Astrocyte (in vitro differentiated cells and primary cell): ENCODE measurements at regions not wholly inside any gene's neighbourhood (a gene's known extent, or its start where the extent isn't known, plus 50 kb on each side); places are given as distances from the start of the nearest gene placed in this dataset.
"Not testable (repeated sequence)": the region's sequence is repeated elsewhere in the genome, so short reads cannot be mapped to it uniquely, and the experiment has no call there.

Source experiments
- DNase-seq: peaks from one replicate; pipeline ENCODE4 v3.0.0-alpha.2; 2010; ENCODE audit warnings: low read depth
- FAIRE-seq: peaks from 2 replicates; lab custom pipeline; 2011; peaks lifted over from hg19 to GRCh38; lab: Jason Lieb, UNC
- H2AFZ ChIP-seq: 2 replicates; pipeline ENCODE4 v1.6.0; 2012; ENCODE audit warnings: low read depth, low read length, inconsistent platforms
- H3K27ac ChIP-seq: 2 replicates; pipeline ENCODE4 v1.5.1; 2011; ENCODE audit warnings: low read depth, low read length, inconsistent platforms
- H3K27me3 ChIP-seq: 2 replicates; pipeline ENCODE4 v1.6.0; 2011; ENCODE audit warnings: low read length, inconsistent platforms; ENCODE audit not compliant: insufficient read depth
- H3K36me3 ChIP-seq: 2 replicates; pipeline ENCODE4 v1.5.1; 2011; ENCODE audit warnings: low read length, inconsistent platforms; ENCODE audit not compliant: insufficient read depth
- H3K4me1 ChIP-seq: 2 replicates; pipeline ENCODE4 v1.5.1; 2011; ENCODE audit warnings: low read length, inconsistent platforms; ENCODE audit not compliant: insufficient read depth
- H3K4me2 ChIP-seq: 2 replicates; pipeline ENCODE4 v1.6.0; 2012; ENCODE audit warnings: low read length, inconsistent platforms
- H3K4me3 ChIP-seq: 2 replicates; pipeline ENCODE4 v1.5.1; 2011; ENCODE audit warnings: low read depth, mild to moderate bottlenecking, low read length, inconsistent platforms; ENCODE audit not compliant: insufficient read depth
- H3K79me2 ChIP-seq: 2 replicates; pipeline ENCODE4 v1.6.0; 2012; ENCODE audit warnings: mild to moderate bottlenecking, low read length, inconsistent platforms; ENCODE audit not compliant: insufficient read depth
- H3K9ac ChIP-seq: 2 replicates; pipeline ENCODE4 v1.6.0; 2012; ENCODE audit warnings: mild to moderate bottlenecking, low read length, inconsistent platforms
- H3K9me3 ChIP-seq: 2 replicates; pipeline ENCODE4 v1.5.1; 2012; ENCODE audit warnings: low read depth, mild to moderate bottlenecking, low read length, inconsistent platforms; ENCODE audit not compliant: insufficient read depth
- H4K20me1 ChIP-seq: 2 replicates; pipeline ENCODE4 v1.6.0; 2012; ENCODE audit warnings: low read length, inconsistent platforms; ENCODE audit not compliant: insufficient read depth
- H3K27ac Mint-ChIP-seq: one replicate; pipeline ENCODE4 v1.8.0; 2021; ENCODE audit warnings: mild to moderate bottlenecking, mixed read lengths; ENCODE audit not compliant: unreplicated experiment
- H3K27me3 Mint-ChIP-seq: one replicate; pipeline ENCODE4 v1.8.0; 2021; ENCODE audit warnings: low read depth, mixed read lengths; ENCODE audit not compliant: unreplicated experiment
- H3K36me3 Mint-ChIP-seq: one replicate; pipeline ENCODE4 v1.8.0; 2021; ENCODE audit warnings: low read depth, mixed read lengths; ENCODE audit not compliant: unreplicated experiment
- H3K4me1 Mint-ChIP-seq: one replicate; pipeline ENCODE4 v1.8.0; 2021; ENCODE audit warnings: low read depth, mixed read lengths; ENCODE audit not compliant: unreplicated experiment
- H3K4me3 Mint-ChIP-seq: one replicate; pipeline ENCODE4 v1.8.0; 2021; ENCODE audit warnings: mild to moderate bottlenecking, moderate library complexity, mixed read lengths; ENCODE audit not compliant: unreplicated experiment
- H3K9me3 Mint-ChIP-seq: one replicate; pipeline ENCODE4 v1.8.0; 2021; ENCODE audit warnings: mild to moderate bottlenecking, mixed read lengths; ENCODE audit not compliant: unreplicated experiment
- CTCF ChIP-seq: IDR thresholded peaks from 2 replicates; pipeline ENCODE4 v1.5.1; 2011; ENCODE audit warnings: low read depth, mild to moderate bottlenecking, inconsistent platforms, low read length, moderate library complexity; ENCODE audit not compliant: insufficient read depth
- EZH2 ChIP-seq: IDR thresholded peaks from 2 replicates; pipeline ENCODE4 v1.6.1; 2012; ENCODE audit warnings: mild to moderate bottlenecking, low read length, inconsistent platforms; ENCODE audit not compliant: insufficient read depth

GRCh38 chr6:19219931-19220330, 617.2 kb upstream of the ID4 start:
- H3K36me3 ChIP-seq = no peaks in the 10 kb centered on the region
- FAIRE-seq (no peak), DNase-seq (no peak)
- H3K27ac ChIP-seq = no peak overlapping the region
- H3K79me2 ChIP-seq = no peaks in the 10 kb centered on the region
- H3K9ac ChIP-seq = no peak overlapping the region
- H2AFZ ChIP-seq = no peak overlapping the region
- H3K36me3 Mint-ChIP-seq = peaks cover 1% of the 10 kb centered on the region
- H3K27me3 ChIP-seq = no peaks in the 10 kb centered on the region
- TF ChIP-seq EZH2 = no peak
- no peak for TF ChIP-seq CTCF
- H3K4me1 ChIP-seq = no peaks in the 10 kb centered on the region
- no peaks in the 10 kb centered on the region for H3K4me1 Mint-ChIP-seq
- peaks cover 2% of the 10 kb centered on the region for H3K9me3 Mint-ChIP-seq
- H3K4me3 ChIP-seq = no peak overlapping the region
- H4K20me1 ChIP-seq = no peaks in the 10 kb centered on the region
- no peaks in the 10 kb centered on the region for H3K9me3 ChIP-seq
- no peak overlapping the region for H3K4me2 ChIP-seq
- H3K27me3 Mint-ChIP-seq = no peaks in the 10 kb centered on the region
- no peak overlapping the region for H3K27ac Mint-ChIP-seq
- H3K4me3 Mint-ChIP-seq = no peak overlapping the region

GRCh38 chr6:19231878-19232561, 605.1 kb upstream of the ID4 start:
- Mint-ChIP-seq H3K9me3 (no peaks in the 10 kb centered on the region), H3K27me3 (no peaks in the 10 kb centered on the region), H3K4me3 (no peak overlapping the region), H3K27ac (no peak overlapping the region), H3K4me1 (no peaks in the 10 kb centered on the region), H3K36me3 (no peaks in the 10 kb centered on the region)
- Histone ChIP-seq H3K36me3 (no peaks in the 10 kb centered on the region), H3K27me3 (no peaks in the 10 kb centered on the region), H3K79me2 (no peaks in the 10 kb centered on the region), H3K4me1 (no peaks in the 10 kb centered on the region), H2AFZ (no peak overlapping the region), H3K9ac (no peak overlapping the region), H3K4me3 (no peak overlapping the region), H4K20me1 (no peaks in the 10 kb centered on the region), H3K9me3 (no peaks in the 10 kb centered on the region), H3K4me2 (no peak overlapping the region), H3K27ac (no peak overlapping the region)
- TF ChIP-seq CTCF = no peak
- TF ChIP-seq EZH2 = no peak
- DNase-seq = no peak
- no peak for FAIRE-seq

GRCh38 chr6:19245656-19246055, 591.5 kb upstream of the ID4 start:
- H3K27ac ChIP-seq = no peak overlapping the region
- H2AFZ ChIP-seq = no peak overlapping the region
- H3K4me3 ChIP-seq = no peak overlapping the region
- no peaks in the 10 kb centered on the region for H3K9me3 ChIP-seq
- Mint-ChIP-seq H3K9me3 (peaks cover 22% of the 10 kb centered on the region), H3K27ac (no peak overlapping the region), H3K27me3 (no peaks in the 10 kb centered on the region), H3K36me3 (no peaks in the 10 kb centered on the region), H3K4me3 (no peak overlapping the region), H3K4me1 (no peaks in the 10 kb centered on the region)
- no peaks in the 10 kb centered on the region for H3K79me2 ChIP-seq
- DNase-seq (no peak), FAIRE-seq (no peak)
- no peak overlapping the region for H3K4me2 ChIP-seq
- H3K36me3 ChIP-seq = no peaks in the 10 kb centered on the region
- H3K9ac ChIP-seq = no peak overlapping the region
- no peaks in the 10 kb centered on the region for H4K20me1 ChIP-seq
- H3K27me3 ChIP-seq = no peaks in the 10 kb centered on the region
- no peaks in the 10 kb centered on the region for H3K4me1 ChIP-seq
- TF ChIP-seq CTCF (no peak), EZH2 (no peak)

GRCh38 chr6:19247181-19247580, 590.0 kb upstream of the ID4 start:
- H3K9me3 Mint-ChIP-seq = peaks cover 19% of the 10 kb centered on the region
- H3K4me1 Mint-ChIP-seq, H3K4me3 Mint-ChIP-seq: not testable (repeated sequence)

More at GRCh38 chr6:19247181-19247580, 590.0 kb upstream of the ID4 start:
- not testable (repeated sequence) for DNase-seq, H3K36me3 Mint-ChIP-seq, FAIRE-seq, H3K27ac Mint-ChIP-seq, H3K4me3 ChIP-seq, H3K9me3 ChIP-seq, H3K27me3 ChIP-seq, H3K79me2 ChIP-seq, H2AFZ ChIP-seq, H3K4me2 ChIP-seq, H3K9ac ChIP-seq, H3K27ac ChIP-seq, H4K20me1 ChIP-seq, H3K4me1 ChIP-seq, H3K36me3 ChIP-seq, H3K27me3 Mint-ChIP-seq
